HT-29 (cell line): ENCODE measurements at regions not wholly inside any gene's neighbourhood (a gene's known extent, or its start where the extent isn't known, plus 50 kb on each side); places are given as distances from the start of the nearest gene placed in this dataset.

Experiments
- DNase-seq: peaks from one replicate; pipeline ENCODE4 v3.0.0-alpha.2; 2015; ENCODE audit warnings: low spot score

DNA sequence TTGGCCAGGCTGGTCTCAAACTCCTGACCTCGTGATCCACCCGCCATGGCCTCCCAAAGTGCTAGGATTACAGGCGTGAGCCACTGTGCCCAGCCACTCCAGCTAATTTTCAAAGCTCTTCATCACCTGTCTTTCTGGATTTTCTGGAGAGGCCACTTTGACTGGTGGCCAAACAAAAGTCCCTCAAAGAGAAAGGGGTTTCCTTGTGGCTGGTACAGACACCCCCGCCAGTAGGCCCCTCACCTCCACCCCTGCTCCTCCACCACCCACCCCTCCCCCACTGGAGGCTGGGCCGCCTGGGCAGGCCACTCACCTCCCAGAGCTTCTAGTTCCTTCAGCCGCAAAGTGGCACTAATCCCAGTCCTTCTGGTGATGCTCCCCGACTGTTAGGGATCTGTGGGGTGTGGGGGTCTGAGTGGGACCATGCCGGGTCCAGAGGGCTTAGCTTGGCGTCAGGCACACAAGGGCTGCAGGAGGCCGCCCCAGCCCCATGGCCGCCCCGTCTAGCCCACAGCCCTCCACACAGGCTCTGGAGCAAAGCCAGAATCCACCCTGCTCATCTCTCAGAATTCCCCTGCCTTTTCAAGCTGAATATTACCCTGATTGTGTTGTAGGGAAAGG lies 182.0 kb upstream of the IER5L start:
- DNase-seq, result no peak

DNA sequence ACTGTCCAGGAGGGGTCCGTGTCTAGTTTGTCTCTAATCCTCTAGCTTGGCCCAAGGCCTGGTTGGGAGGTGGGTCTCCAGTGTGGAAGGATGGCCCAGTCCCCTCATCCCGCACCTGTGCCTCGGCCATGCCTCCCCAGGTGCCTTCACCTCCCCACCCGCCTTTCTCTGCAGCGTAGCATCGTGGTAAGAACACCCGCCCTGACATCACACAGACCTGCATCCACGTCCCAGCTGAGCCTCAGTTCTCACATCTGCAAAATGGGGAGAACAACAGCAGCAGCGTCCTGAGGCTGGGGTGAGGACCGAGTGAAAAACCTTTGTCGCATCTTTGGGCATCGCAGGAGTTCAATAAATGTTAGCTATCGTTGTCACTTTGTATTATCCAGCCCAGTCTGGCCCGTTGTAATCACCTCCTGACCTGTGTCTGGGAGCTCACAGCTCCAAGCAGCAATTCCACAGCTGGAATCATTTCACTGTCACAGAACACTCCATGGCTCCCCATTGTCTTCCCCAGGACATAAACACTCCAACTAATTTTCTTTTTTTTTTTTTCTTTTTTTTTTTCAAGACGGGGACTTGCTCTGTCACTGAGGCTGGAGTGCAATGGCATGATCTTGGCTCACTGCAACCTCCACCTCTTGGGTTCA lies 181.2 kb upstream of the IER5L start:
- no peak for DNase-seq

DNA sequence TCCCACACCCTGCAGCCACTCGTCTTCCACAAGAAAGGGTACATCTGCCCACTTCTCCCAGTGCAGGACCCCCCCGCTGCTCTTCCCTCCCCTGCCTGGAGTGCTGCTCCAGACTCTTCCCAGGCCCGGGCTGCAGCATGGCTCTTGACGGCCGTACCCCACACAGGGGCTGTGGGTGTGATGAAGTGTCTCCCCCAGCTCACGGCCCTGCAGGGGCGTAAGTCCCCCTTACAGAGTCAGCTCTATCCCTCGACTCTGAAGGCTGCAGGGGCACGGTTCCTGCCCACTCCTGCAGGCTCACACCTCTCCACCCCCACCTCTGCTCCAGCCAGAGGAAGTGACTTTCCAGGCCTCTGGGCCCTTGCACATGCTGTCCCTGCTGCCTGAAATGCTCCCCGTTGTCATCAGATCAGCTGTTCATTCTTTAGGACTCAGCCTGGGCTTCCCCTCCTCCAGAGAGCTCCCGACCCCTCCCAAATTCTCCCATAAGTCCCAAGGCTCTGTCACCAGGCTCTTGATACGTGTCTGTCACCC lies 180.6 kb upstream of the IER5L start:
- DNase-seq, result no peak

DNA sequence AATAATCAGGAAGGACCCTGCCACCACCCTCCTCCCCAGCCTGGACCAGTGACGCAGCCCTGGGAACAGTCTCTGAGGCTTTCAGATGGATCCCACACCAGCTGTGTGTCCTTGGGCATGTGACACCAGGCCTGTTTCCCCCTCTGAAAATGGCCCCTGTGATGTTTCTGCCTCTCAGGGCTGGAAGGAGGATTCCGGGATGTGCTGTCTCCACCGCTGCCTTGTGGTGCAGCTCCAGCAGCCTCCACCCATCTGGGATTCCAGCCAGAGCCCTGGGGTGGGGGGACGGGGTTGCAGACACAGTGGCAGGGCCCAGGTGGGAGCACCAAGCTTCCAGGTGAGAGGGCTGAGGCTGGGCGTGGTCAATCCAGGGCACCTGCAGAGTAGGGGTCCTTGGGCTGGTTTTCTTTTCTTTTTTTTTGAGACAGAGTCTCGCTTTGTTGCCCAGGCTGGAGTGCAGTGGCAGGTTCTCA lies 179.7 kb upstream of the IER5L start:
- no peak for DNase-seq

DNA sequence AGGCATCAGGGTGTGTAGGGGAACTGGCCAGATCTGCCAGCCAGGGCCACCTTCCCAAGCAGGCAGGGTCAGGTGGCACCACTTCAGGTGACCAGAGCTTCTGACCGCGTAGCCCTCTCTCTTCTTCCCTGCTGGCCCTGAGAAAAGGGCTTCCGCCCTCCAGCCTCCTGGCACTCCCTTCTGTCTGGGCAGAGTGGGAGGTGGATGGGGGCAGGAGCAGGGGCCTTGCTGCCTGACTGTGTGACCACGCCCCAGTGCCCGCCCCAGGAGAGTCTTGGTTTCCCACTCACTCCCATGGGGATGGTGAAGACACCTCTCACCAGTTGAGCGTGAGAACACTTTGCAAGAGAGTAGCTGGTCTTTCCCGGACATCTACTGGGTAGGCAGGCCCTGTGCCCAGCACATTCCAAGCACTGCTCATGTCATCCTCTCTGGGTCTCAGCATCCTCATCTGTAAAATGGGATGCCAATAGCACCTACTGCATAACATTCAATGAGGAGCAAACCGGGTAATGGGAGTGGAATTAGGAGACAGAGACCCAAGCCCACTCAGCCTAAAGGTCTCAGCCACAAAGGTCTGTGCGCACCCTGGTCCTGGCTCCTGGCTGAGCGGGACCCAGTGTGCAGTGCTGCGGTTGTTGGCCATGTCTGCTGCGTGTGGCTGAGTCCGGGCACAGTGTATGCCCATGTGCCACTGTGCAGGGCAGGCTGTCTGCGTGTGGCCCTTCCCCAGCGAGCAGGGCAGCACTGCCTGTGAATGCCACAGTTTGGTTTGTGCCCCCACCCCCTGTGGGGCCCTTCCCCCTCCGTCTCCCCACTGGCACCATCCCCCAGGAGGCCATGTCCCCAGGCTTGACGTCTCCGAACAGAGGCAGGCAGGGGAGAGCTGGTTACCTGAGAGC lies 179.1 kb upstream of the IER5L start:
- DNase-seq, result no peak

DNA sequence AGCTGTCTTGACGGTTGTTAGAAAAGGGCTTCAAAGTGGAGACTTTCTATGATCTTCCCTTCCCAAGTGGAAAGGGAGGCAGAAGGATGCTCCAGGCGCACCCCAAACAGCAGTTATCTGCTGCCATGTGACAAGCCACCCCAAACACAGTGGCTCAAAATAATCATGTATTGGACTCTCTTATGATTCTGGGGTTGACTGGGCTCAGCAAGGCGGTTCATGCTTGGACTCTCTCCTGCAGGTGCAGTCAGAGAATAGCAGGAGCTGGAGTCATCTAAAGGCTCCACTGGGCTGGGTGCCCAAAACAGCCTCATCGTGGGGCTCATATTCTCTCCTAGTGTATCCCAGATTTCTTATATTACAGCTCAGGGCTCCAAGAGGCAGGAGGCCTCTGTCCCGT lies 177.6 kb upstream of the IER5L start:
- DNase-seq, result no peak

DNA sequence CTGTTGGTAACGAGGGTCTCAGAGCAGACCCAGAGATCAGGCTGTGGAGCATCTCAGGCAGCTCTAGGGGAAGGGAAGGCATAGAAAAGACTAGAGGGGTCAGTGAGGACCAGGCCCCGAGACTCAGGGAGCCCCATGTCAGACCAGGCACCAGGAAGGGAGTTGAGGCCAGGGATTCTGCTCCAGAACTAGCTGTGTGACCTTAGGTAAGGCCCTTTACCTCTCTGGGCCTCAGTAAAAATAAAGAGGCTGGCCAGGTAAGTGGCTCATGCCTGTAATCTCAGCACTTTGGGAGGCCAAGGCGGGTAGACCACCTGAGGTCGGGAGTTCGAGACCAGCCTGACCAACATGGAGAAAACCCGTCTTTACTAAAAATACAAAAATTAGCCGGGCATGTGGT lies 176.4 kb upstream of the IER5L start:
- DNase-seq, result no peak

DNA sequence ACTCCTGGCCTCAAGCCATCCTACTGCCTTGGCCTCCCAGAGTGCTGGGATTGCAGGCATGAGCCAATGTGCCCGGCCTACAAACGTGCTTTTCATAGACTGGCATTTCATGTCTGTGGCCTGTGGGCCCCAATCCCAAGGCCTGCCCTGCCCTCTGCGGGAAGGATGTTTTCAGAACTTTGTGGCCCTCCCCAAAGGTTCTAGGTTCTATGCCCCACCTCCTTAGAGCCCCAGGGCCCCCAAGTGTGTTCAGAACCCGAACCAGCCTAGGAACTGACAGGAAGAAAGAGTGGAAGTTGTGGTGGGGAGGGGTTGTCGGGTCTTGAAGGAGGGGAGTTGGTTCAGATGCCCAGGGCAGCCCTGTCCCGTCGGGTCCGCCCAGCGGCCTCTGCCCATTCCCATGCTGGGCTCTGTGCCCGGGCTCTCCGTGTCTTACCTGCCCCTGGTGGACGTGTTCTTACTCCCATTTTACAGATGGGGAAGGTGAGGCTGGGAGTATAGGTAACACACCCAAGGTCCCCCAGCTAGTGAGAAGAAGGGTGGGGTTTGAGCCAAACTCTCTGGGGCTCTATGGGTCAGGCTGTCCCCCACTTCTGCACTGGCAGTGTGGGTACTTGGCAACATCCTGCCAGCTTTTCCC lies 175.8 kb upstream of the IER5L start:
- no peak for DNase-seq

DNA sequence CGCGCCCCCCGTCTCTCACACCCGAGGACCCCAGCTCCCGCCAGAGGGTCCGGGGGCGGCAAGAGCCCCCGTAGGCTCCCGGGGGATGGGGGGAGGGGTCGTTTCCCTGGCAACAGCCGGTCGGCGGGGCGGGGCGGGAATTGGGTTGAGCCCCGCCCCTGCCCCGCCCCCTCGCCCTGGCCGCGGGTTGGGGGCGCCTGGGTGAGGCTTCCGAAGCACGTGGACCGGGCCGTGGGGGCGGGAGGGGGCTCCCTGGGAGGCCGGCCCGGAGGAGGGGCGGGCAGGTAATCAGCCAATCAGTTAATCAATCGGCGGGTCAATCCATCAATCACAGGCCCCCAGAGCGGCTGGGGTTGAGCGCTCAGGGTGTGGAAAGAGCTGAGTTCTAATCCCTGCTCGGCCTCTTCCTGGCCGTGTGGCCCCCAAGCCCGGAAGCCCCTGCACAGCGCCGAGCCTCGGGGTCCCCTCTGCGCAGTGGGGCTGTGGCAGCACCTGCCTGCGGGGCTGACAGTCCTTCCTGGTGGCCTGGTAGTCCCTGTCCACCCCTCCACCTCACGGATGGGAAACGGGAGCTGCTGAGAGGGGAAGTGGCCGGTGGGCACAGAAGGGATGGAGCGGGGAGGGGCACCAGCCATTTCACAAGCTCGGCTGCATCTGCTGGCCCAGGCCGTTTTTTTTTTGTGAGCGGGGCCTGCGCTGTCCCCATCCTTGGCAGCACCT lies 174.2 kb upstream of the IER5L start:
- no peak for DNase-seq

DNA sequence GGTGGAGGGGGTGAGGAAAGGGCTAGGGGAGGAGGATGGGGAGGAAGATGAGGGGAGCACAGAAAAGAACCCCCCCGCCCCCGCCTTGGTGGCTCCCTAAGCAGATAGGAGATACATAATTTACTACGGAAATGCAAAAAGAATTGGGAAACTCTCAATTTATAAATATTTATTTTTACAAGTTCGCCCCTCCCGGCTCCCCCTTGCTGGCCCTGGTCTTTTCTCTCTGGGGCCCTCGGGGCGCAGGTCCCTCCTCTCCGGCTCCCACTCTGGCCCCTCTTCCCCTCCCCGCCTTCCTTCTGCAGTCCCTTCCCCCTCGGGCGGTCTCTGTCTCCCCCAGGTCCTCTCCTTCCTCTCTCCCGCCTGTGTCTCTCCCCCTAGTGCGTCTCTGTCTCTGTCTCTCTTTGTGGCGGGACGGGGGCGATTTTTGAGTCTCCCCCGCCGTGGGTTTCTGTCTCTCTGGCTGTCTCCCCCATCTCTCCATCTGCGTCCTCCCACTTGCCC lies 173.6 kb upstream of the IER5L start:
- no peak for DNase-seq

DNA sequence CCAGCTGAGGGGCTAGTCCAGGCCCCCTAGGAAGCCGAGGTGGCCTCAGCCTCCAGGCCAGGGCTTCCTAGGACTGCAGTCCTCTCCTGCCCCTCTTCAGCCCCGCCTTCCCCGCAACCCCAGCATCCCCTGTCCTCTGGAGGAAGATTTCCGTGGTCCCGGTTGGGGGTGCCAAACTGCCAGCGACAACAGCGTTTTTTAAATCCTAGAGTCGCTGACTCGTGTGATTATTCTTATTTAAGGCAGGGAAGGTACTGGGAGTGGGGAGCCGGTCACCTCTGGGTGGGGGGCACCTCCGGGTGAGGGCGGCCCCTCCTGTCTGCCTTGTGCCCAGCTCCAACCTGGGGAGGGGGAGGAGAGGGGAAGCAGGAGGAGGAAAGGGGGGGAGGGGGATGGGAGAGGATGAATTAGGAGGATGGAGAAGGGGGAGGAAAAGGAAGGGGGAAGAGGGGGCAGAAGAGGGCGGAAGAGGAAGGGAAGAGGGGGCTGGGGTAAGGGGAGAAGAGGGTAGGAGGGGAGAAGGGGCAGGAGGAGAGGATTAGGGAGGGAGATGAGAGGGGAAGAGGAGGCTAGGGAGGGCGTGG lies 173.1 kb upstream of the IER5L start:
- DNase-seq, result no peak

DNA sequence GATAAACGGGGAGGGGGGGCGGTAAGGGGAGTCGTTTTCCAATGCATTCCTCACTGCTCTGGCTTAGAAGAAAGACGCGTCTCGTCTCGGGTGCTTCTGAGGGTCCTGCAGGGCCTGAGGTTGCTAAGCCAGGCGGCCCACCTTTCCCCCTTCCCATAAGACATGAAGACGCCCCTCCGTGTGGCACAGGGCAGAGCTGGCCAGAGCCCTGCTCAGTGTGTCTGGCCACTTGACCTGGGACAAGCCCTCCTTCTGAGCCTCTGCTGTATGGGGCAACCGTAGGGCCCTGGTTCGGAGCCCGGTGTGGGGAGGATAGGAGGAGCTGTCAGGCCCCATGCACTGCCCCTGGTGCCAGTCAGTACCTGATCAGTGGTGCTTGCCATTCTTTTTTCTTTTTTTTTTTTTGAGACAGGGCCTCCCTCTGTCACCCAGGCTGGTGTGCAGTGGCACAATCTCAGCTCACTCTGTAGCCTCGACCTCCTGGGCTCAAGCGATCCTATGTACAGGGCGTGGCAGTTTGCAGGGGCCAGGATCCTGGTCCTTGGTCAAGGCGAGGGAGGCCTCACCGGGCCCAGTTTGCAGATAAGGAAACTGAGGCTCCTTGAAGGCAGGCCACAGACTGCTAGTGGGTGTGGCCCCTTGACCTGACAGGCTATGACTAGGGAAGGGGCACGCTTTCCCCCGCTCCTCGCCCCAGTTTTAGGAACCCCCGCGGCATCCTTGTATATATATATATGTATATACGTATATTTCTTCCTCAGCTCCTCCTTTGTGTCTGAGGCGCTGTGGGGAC lies 172.3 kb upstream of the IER5L start:
- no peak for DNase-seq

DNA sequence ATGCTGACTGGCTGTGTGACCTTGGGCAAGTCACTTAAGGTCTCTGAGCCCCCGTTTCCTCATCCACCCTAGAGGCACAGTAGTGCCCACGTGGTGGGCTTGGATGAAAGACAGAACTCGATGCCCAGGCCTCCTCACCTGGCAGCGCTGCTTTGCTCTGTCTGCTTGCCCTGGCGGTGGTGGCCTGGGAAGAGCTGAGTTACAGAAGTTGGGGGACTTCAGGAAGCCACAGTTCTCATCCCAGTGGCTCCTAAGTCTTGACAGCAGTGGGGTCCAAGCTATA lies 171.5 kb upstream of the IER5L start:
- no peak for DNase-seq

DNA sequence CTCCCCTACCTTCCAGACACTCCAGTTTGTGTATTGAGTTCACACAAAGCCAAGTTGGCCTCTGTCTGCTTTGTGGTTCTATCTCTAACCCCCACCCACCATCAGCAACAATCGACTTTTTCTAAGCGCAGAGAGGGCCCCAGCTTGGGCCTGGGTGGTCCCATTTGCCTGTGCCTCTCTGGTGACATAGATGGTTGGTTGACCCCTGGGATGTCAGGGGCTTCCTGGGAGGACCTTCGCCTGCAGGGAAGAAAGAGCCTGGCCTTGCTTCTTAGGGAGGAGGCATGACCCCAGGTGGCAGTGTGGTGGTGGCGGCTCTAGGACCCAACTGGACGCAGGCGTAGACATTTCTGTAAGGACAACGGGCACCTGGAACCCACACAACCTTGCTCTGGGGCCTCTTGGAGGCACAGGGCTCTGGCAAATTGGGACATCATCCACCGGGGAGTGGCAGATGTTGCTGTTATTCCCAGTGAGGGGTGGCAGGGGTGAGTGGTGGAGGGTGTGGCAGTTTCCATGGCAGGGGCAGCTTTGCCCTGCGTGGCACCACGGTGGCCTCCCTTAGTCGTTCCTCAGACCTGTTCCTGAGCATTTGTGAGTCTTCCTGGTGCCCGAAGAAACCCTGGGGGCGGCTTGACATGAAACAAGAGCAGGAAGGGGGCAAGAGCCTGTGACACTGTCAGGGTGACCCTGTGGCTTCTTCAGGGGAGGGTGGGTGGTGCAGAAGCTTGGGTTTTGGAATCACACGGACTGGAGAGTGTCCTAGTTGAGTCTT lies 171.0 kb upstream of the IER5L start:
- DNase-seq, result no peak

DNA sequence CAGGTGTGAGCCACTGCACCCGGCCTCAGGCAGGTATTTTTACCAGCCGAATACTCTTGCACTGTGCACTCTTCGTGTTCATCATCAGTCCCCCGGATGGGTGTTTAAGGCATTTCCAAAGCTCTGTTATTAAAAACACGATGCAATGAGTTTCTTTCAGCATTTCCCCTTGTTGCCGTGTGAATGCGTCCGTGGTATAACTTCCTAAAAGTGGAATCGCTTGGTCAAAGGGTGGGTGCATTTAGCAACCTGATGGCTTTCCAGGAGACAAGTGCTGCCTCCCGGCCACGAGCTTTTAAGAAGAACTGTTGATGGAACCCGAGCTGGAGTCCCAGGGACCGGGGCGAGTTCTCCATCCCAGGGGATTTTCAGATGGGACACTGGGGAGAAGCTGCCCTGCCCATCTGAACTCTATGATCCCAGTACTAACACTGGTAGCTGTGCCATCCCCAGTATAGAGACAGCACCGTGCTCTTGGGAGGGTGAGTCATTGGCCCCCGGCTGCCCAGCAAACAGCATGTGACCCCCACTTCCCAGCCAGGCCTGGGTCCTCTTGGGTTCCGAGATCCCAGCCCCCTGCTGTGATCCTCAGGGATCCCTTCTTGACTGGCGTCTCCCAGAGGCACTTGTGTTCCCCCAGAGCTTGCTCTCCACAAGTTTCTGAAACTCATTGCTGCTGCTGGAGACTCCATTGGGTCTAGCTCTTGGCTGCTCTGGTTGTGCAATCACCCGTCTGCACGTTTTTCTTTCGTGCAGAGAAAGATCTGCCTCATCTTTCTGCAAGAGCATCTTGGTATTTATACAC lies 169.5 kb upstream of the IER5L start:
- DNase-seq, result no peak

DNA sequence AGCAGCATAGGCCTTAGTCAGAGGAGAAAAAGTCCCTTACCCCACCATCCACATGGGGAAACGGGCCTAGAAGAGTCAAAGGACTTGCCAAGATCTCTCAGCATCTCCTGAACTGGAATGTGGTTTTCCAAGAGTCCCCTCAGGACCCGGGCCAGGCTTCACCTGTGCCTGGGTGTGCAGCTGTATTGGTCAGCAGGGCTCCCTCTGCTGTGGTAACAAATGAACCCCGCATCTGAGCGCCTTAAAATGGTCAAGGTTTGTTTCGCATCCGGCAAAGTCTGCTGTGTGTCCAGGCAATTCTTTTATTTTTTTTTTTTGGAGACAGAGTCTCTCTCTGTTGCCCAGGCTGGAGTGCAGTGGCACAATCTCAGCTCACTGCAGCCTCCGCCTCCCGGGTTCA lies 168.0 kb upstream of the IER5L start:
- DNase-seq, result no peak

DNA sequence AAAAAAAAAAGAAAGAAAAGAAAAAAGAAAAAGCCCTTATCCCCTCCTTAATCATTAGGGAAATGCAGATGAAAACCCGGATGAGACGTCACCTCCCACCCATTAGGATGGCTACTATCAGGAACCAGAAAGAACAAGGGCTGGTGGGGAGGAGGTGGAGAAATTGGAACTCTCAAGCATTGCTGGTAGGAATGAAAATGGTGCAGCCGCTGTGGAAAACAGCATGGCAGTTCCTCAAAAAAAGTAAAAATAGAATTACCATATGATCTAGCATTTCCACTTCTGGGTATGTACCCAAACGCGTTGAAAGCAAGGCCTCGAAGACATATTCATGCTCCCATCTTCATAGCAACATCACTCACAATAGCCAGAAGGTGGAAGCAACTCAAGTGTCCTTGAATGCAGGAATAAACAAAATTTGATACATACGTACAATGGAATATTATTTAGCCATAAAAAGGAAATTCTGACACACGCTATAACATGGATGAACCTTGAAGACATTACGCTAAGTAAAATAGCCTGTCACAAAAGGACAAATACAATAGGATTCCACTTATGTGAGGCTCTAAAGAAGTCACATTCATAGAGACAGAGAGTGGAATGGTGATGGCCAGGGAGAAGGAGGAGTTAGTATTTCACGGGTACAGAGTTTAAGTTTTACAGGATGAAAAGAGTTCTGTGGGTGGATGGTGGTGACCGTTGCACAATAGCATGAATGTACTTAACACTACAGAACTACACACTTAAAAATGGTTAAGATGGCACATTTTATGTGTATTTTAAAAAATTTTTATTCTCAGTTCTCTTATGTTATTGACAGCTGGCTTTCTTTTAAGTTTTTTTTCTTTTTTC lies 166.8 kb upstream of the IER5L start:
- DNase-seq, result no peak
